Stimulated activated CD8-positive, alpha-beta memory T cell treated with anti-CD3 and anti-CD28 coated beads, Interleukin-2, amount 100 ng/mL, for 48 hours (primary cell): ENCODE measurements at regions not wholly inside any gene's neighbourhood (a gene's known extent, or its start where the extent isn't known, plus 50 kb on each side); places are given as distances from the start of the nearest gene placed in this dataset.
"Not testable (repeated sequence)": the region's sequence is repeated elsewhere in the genome, so short reads cannot be mapped to it uniquely, and the experiment has no call there.

Source experiments
- DNase-seq, 2 donors: peaks; one replicate each; pipeline ENCODE4 v3.0.0-alpha.2; 2020; ENCODE audit warnings: low read depth in 2 of 2

- not testable (repeated sequence) for DNase-seq
Observed at GRCh38 chr9:29104166-29104565, 1530.9 kb upstream of the C9orf72 start.

- DNase-seq: no peak
Observed at GRCh38 chr9:29118555-29118954, 1545.3 kb upstream of the C9orf72 start.

DNA sequence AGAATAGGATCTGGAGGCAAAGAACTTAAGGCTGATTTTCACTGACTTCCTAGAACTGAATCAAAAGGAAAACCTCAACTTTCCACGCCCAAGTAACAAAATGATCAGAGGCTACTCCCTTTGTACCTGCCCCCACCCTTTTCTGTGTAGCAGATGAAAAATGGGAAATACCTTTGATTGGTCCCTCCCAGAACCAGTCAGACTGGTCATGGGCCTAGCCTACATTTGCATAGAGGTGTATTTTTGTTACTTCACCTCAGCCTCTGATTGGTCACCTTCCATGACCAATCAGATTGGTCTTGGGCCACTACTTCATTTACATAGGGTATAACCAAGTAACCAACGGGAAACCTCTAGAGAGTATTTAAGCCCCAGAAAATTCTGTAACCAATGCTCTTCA is 1553.5 kb upstream of the C9orf72 start:
- no peak for DNase-seq

- DNase-seq: no peak
Observed at GRCh38 chr9:29129763-29130162, 1556.5 kb upstream of the C9orf72 start.

DNA sequence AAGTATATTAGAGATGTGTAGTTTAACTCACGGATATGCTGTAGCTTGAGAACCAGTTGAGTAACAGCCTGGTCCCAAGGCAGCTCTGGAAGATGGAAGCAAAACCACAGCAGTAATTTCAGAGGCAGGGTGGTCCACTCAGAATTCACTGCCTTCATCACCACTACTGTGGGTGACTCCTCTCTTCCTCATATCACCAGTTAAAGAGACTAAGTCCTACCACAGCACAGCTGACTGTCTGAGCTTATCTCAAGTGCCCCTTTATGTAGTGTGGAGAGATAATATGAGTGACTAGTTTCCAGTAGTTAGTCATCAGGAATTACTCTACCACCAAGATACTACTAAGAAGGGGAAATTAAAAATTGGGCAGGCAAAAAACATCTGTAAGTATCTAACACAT is 1571.2 kb upstream of the C9orf72 start:
- no peak for DNase-seq

DNA sequence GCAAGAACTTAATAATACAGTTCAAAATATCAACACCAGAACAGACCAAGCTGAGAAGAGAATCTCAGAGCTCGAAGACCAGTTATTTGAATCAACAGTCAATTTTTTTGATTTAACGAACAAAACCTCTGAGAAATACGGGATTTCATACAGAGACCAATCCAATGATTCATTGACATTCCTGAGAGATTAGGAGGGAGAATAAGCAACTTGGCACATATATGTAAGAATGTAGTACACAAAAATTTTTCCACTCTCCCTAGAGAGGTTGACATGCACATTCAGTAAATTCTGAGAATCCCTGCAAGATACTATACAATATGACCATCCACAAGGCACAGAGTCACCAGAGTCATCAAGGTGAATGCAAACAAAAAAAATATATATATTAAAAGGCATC is 1577.3 kb upstream of the C9orf72 start:
- DNase-seq: no peak

DNA sequence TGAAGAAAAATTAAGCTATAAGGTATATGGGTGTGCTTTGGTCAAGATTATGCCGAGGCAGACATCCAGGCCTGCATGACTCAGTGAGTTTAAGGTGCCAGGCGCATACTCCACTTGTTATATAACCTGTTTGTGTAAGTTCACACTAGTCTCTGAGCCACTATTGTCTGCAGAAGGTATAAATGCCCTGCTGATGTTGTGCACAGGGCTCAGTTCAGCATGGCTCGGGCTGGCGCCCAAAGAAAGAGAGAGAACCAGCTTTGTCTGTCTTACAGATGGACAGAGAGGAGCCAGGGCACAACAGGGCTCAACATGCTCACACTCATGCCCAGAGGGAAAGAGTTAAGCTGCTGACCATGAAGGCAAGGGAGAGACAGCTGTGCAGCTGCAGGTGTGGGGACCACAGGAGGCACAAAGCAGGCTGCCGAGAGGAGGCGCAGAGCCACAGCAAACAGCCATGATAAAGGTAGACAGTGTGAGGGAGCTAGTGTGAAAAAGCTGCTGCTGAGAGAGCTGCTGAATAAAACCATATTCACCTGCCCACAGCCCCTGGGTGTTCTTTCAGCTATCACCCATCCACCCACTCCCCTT is 1587.6 kb upstream of the C9orf72 start:
- DNase-seq: no peak

- DNase-seq: no peak
Observed at GRCh38 chr9:29174136-29174535, 1600.9 kb upstream of the C9orf72 start.

DNA sequence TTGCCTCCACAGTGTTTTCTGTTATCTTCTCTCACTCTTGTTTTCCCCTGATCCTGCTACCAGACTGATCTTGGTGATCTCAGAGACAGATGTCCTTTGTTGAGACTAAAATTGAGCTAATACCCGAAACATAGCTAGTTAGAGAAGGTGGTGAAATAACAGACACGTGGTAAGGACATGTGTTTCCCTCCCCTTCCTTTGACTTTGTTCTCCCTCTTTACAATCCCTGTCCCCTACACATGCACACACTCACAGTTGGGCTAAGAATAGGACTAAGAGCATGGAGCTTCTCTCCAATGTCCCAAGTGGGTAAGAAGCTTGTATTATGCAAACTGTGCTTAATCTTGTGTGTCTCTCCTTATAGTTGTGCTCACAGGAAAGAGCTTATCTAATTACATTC is 1603.0 kb upstream of the C9orf72 start:
- DNase-seq: no peak

DNA sequence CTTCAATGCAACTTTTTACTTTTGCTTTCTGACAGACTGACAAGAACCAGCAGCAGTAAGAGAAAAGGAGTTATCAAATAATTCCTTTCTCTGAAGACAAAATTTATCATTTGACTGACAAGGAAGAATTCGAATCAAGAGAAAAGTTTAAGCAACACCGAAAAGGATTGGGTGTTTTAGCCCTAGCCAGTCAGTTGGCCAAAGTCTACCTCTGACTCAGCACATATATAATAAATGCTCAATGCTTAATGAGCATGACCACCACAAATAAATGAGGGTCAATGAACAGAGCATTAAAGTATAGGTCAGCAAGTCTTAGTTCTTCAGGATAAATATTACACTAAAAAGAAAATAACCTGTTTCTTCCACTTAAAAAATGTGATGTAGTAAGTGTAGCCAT is 1603.5 kb upstream of the C9orf72 start:
- no peak for DNase-seq

DNA sequence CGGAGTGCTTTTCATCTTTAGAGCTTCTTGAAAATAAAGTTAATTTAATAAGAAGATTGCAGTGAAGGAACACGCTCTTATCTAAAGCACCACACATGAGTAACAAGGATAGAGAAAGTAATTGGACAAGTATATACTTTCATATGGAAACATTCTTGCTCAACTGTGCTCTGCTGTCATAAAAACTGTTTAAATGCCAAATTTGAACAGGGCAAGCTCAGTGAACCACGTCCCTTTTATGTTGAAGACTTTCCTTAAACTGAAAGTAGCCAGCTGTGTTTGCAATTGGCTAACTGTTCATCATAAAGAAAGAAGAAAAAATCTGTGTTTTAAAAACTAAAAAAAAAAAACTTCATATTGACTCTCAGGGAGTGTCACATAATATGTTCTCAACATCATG is 1610.7 kb upstream of the C9orf72 start:
- DNase-seq: no peak

DNA sequence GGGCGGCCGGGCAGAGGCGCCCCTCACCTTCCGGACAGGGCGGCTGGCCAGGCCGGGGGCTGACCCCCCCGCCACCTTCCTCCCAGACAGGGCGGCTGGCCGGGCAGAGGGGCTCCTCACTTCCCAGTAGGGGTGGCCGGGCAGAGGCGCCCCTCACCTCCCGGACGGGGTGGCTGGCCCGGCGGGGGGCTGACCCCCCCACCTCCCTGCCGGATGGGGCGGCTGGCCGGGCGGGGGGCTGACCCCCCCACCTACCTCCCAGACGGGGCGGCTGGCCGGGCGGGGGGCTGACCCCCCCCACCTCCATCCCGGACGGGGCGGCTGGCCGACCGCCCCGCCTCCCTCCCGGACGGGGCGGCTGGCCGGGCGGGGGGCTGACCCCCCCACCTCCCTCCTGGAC is 1615.5 kb upstream of the C9orf72 start:
- DNase-seq: not testable (repeated sequence)

- not testable (repeated sequence) for DNase-seq
Observed at GRCh38 chr9:29189221-29189620, 1615.9 kb upstream of the C9orf72 start.

DNA sequence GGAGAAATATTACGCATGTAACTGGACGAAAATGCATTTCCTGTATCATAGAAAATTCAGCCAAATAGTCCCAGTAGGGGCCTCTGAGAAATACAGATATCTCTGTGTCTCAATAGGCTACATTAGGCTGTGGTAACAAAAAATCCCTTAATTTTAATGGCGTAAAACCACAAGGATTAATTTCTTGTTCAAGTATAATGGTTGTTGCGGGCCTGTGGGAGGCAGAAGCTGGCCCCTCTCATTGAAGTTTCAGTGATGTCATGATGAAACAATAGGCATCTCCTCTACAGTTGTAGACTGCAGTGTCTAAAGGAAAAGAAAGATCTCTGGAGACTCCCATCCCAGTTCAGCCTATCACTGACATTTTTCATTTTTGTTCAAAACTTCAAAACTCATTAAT is 1625.6 kb upstream of the C9orf72 start:
- DNase-seq: no peak

DNA sequence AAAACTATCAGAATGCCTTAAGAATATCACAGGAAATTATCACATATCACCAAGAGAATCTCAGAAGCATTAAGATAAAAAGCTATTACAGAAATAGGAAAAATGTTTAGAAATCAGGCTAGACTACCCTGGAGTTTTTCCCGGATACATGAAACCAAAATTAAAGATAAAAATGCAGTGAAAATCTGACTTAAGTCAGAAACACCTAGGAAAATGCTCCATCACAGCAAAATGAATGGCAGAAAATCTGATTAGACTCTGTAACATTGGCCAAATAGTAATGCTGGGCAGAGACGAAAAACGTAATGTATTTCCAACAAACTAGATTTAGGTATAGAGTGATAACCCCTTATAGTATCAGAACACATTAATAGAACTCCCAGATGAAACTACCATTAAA is 1626.7 kb upstream of the C9orf72 start:
- no peak for DNase-seq

DNA sequence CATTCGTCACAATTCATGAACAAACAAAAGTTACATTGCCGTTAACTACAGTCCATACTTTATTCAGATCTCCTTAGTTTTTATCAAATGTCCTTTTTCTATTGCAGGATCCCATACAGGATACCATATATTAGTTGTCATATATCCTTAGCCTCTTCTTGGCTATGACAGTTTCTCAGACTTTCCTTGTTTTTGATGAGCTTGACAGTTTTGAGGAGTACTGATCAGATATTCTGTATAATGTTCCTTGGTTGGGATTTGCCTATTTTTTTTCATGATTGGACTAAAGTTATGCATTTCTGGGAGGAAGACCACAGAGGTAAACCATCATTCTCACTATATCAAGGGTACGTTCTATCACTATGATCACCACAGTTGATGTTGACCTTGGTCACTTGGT is 1627.4 kb upstream of the C9orf72 start:
- no peak for DNase-seq

GRCh38 chr9:29203244-29203930 is 1630.1 kb upstream of the C9orf72 start:
- DNase-seq: no peak

DNA sequence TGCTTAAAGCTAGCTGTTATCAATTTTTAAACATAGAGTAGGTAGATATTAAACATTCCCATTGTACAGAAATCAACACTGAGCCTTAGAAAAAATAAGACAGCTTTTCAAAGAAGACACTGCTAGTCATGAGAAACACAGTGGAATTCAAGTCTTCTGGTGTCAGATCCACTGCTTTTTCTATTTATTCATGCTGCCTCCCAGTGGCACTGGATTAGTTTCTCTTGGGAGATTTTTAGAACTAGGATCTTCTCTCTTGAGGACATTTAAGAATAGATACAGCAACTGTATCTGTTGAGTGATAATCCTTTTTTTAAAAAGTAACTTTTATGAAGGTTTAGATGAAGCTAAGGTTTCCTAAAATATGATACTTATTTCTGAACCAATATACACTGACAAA is 1635.4 kb upstream of the C9orf72 start:
- DNase-seq: no peak

DNA sequence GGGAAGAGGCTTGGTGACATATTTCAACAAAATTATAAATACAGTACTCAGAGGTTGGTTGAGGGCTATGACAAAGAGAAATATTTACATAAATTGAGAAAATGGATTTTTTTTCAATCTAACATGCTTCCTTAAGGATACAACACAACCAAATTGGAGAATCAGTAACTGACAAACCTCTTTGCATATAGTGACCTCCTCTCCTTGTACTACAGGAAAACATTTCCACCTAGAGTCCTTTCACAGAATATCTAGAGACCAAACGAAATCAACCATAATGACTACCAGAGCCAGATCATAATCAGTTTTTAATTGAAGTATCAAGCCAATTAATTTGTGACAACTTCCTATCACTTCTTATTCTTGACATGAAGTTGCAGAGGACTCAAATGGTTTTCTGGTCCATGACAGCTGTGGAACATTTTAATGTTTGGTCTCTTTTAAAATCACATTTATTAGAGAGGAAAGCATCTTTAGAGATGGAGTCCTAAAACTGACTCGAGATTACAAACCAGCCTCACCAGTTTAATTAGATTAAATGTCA is 1636.5 kb upstream of the C9orf72 start:
- no peak for DNase-seq

GRCh38 chr9:29211003-29211579 is 1637.8 kb upstream of the C9orf72 start:
- no peak for DNase-seq

- DNase-seq: peak; percentile 21 to 27
Observed at GRCh38 chr9:29211580-29212396, 1638.5 kb upstream of the C9orf72 start.
